Transverse colon (tissue), 4 donors: ENCODE measurements at regions not wholly inside any gene's neighbourhood (a gene's known extent, or its start where the extent isn't known, plus 50 kb on each side); places are given as distances from the start of the nearest gene placed in this dataset.
"Not testable (repeated sequence)": the region's sequence is repeated elsewhere in the genome, so short reads cannot be mapped to it uniquely, and the experiment has no call there.

Experiments
- DNase-seq: peaks from one replicate; pipeline ENCODE4 v3.0.0-alpha.2; 2019
- H3K27ac ChIP-seq, 4 donors: fragments of 200-600 bp; sonication (generic); 2 replicates each; pipeline ENCODE4 v1.5.1; 2016 to 2018; ENCODE audit warnings: inconsistent platforms in 4 of 4
- H3K27me3 ChIP-seq: fragments of 200-600 bp; sonication (generic); 2 replicates; pipeline ENCODE4 v1.5.1; 2017; ENCODE audit warnings: inconsistent platforms
- H3K36me3 ChIP-seq, 4 donors: fragments of 200-600 bp; sonication (generic); 2 replicates each; pipeline ENCODE4 v1.5.1; 2017 to 2019; ENCODE audit warnings: inconsistent platforms in 4 of 4
- H3K4me1 ChIP-seq, 4 donors: fragments of 200-600 bp; sonication (generic); 2 replicates each; pipeline ENCODE4 v1.5.1; 2017 to 2020; ENCODE audit warnings: inconsistent platforms in 4 of 4
- H3K4me3 ChIP-seq, 4 donors: fragments of 200-600 bp; sonication (generic); 1 replicate in 1 of 4; 2 replicates in 3 of 4; pipeline versions ENCODE4 v1.5.1 to v1.6.1; 2017 to 2019; ENCODE audit warnings: inconsistent platforms in 4 of 4
- H3K9me3 ChIP-seq, 2 donors: fragments of 200-600 bp; sonication (generic); 2 replicates each; pipeline ENCODE4 v1.5.1; 2017 to 2019; ENCODE audit warnings: inconsistent platforms in 2 of 2
- CTCF ChIP-seq, 5 experiments: fragments of 200-600 bp in 3 of 5; fragments of 450-650 bp in 2 of 5; sonication (generic) in 3 of 5; IDR thresholded peaks; 1 replicate in 2 of 5; 2 replicates in 3 of 5; pipeline ENCODE4 v1.5.1; 2016 to 2017; ENCODE audit warnings: antibody characterized with exemption in 5 of 5, inconsistent platforms in 3 of 5, mild to moderate bottlenecking in 2 of 5, moderate library complexity in 1 of 5
- EP300 ChIP-seq: sonication (generic); formaldehyde crosslinking; IDR thresholded peaks from one replicate; pipeline ENCODE4 v1.6.1; 2017; ENCODE audit warnings: antibody characterized with exemption, low read depth
- POLR2A ChIP-seq: fragments of 450-650 bp; IDR thresholded peaks from one replicate; pipeline ENCODE4 v1.6.1; 2016; ENCODE audit warnings: antibody characterized with exemption, mild to moderate bottlenecking, moderate library complexity
- POLR2AphosphoS5 ChIP-seq, 3 donors: sonication (generic); formaldehyde crosslinking; IDR thresholded peaks; one replicate each; pipeline ENCODE4 v1.6.1; 2016; ENCODE audit warnings: antibody characterized with exemption in 3 of 3
- WGBS, 2 donors: methylation state at CpG; one replicate each; pipeline ENCODE4 v1.1.5; 2018; ENCODE audit warnings: low coverage in 1 of 2; 5-methylcytosine and 5-hydroxymethylcytosine counted together
- in situ Hi-C, 4 donors: fragments of 200-750 bp; cut with MboI; loops; one replicate each; pipeline versions ENCODE4 v1.15.0 to v1.15.1; 2017; ENCODE audit warnings: low sequenced_read_pairs in 3 of 4, low pct_ligation_motif_present in 1 of 4, low pct_unique_long_range_greater_than_20kb in 1 of 4
- intact Hi-C: fragments of 100-400 bp; cut with DNase I; formaldehyde crosslinking; loops from one replicate; pipeline ENCODE4 v1.15.1; 2023; ENCODE audit warnings: low total_unique reads

- WGBS, 2 donors = 44 to 56% methylated on average over 2 to 5 of the region's 5 CpGs
- H3K27ac ChIP-seq = no peak overlapping the region
- intact Hi-C loops = no loop called here
Measured at GRCh38 chr14:51593397-51593796, 58.3 kb upstream of the FRMD6 start.

GRCh38 chr14:51595881-51596455 is 55.7 kb upstream of the FRMD6 start:
- no peaks in the 10 kb centered on the region for H3K36me3 ChIP-seq
- no peaks in the 10 kb centered on the region for H3K9me3 ChIP-seq
- H3K4me1 ChIP-seq = peaks cover 0 to 7% (median 0%) of the 10 kb centered on the region in 4 donors
- 78 to 83% methylated on average over 2 to 3 of the region's 3 CpGs for WGBS, 2 donors
- in situ Hi-C loops (no loop called here), intact Hi-C loops (no loop called here)
- H3K4me3 ChIP-seq = no peak overlapping the region
- H3K27ac ChIP-seq = no peak overlapping the region
- no peak for DNase-seq
- TF ChIP-seq POLR2A = no peak
- TF ChIP-seq EP300 = no peak
- TF ChIP-seq POLR2AphosphoS5 (IDR thresholded peaks at IDR 0.05) = no peak
- TF ChIP-seq CTCF (IDR thresholded peaks at IDR 0.05) = no peak
- no peaks in the 10 kb centered on the region for H3K27me3 ChIP-seq

More at GRCh38 chr14:51593397-51593796, 58.3 kb upstream of the FRMD6 start:
- in situ Hi-C loops = no loop called here
- no peak for DNase-seq
- Histone ChIP-seq H3K27me3 (no peaks in the 10 kb centered on the region), H3K4me3 (no peak overlapping the region), H3K9me3 (no peaks in the 10 kb centered on the region), H3K36me3 (no peaks in the 10 kb centered on the region), H3K4me1 (no peaks in the 10 kb centered on the region)
- TF ChIP-seq POLR2AphosphoS5 (IDR thresholded peaks at IDR 0.05) (no peak), CTCF (IDR thresholded peaks at IDR 0.05) (no peak), POLR2A (no peak), EP300 (no peak)

- DNase-seq = no peak
- H3K9me3 ChIP-seq = no peaks in the 10 kb centered on the region
- WGBS, 2 donors = 78 to 91% methylated on average over 4 to 6 of the region's 6 CpGs
- intact Hi-C loops (no loop called here), in situ Hi-C loops (no loop called here)
- no peaks in the 10 kb centered on the region for H3K36me3 ChIP-seq
- H3K4me3 ChIP-seq = no peak overlapping the region
- no peak overlapping the region for H3K27ac ChIP-seq
- H3K4me1 ChIP-seq = peaks cover 0 to 7% (median 0%) of the 10 kb centered on the region in 4 donors
- no peaks in the 10 kb centered on the region for H3K27me3 ChIP-seq
- TF ChIP-seq CTCF (IDR thresholded peaks at IDR 0.05) (no peak), POLR2A (no peak), POLR2AphosphoS5 (IDR thresholded peaks at IDR 0.05) (no peak), EP300 (no peak)
Measured at GRCh38 chr14:51596488-51597117, 55.1 kb upstream of the FRMD6 start.

- in situ Hi-C loops = no loop called here
- intact Hi-C loops = no loop called here
- H3K9me3 ChIP-seq = no peaks in the 10 kb centered on the region
- H3K36me3 ChIP-seq = no peaks in the 10 kb centered on the region
- no peaks in the 10 kb centered on the region for H3K27me3 ChIP-seq
- TF ChIP-seq EP300 (no peak), POLR2AphosphoS5 (IDR thresholded peaks at IDR 0.05) (no peak), POLR2A (no peak), CTCF (IDR thresholded peaks at IDR 0.05) (no peak)
- no peak overlapping the region for H3K27ac ChIP-seq
- 82 to 87% methylated on average over 5 to 7 of the region's 7 CpGs for WGBS, 2 donors
- H3K4me3 ChIP-seq = no peak overlapping the region
- H3K4me1 ChIP-seq = peaks cover 0 to 7% (median 0%) of the 10 kb centered on the region in 4 donors
- DNase-seq = no peak
Measured at GRCh38 chr14:51597261-51598001, 54.3 kb upstream of the FRMD6 start.

- H3K27me3 ChIP-seq, H3K4me3 ChIP-seq, H3K4me1 ChIP-seq, in situ Hi-C loops, intact Hi-C loops, H3K36me3 ChIP-seq, DNase-seq, H3K9me3 ChIP-seq: not testable (repeated sequence)
- WGBS, 2 donors = 42 to 58% methylated on average over 1 of the region's 1 CpG
- H3K27ac ChIP-seq = peak overlapping the region in 2 of 4 donors; percentile 42 to 61
Measured at GRCh38 chr14:51598924-51599600, 52.6 kb upstream of the FRMD6 start.
